IMR-90 (cell line): ENCODE measurements at regions not wholly inside any gene's neighbourhood (a gene's known extent, or its start where the extent isn't known, plus 50 kb on each side); places are given as distances from the start of the nearest gene placed in this dataset.
"Not testable (repeated sequence)": the region's sequence is repeated elsewhere in the genome, so short reads cannot be mapped to it uniquely, and the experiment has no call there.

Experiments used
- ATAC-seq: fragments of 200-7000 bp; cut with Tn5 transposase; 2 replicates; pipeline ENCODE4 v1.9.1; 2020; ENCODE audit warnings: low read depth, mild to moderate bottlenecking, moderate library complexity
- BruUV-seq: library from RNA; stranded (reverse); fragments of 400-500 nt; replicated peaks from 2 replicates; lab custom pipeline; 2021; lab: Mats Ljungman, UMichigan
- CTCF ChIA-PET: fragments of 300-600 bp; formaldehyde crosslinking; extraction: SDS; loops from one replicate; lab custom pipeline; 2021; ENCODE audit warnings: antibody characterized with exemption; lab: Yijun Ruan, JAX
- POLR2A ChIA-PET: fragments of 300-600 bp; sonication (Branson Sonifier 250); formaldehyde crosslinking; loops from one replicate; lab custom pipeline; 2022; ENCODE audit warnings: antibody characterized with exemption; ENCODE audit not compliant: unreplicated experiment; lab: Charles Lee
- DNase-seq: peaks from one replicate; pipeline ENCODE4 v3.0.0; 2013
- H2AFZ ChIP-seq: replicated peaks from 2 replicates; pipeline ENCODE3; 2013; ENCODE audit warnings: low read length, mild to moderate bottlenecking; ENCODE audit not compliant: poor library complexity
- H2AK5ac ChIP-seq: 2 replicates; pipeline ENCODE4 v1.6.1; 2013; ENCODE audit warnings: low read depth, low read length, inconsistent platforms
- H2AK9ac ChIP-seq: replicated peaks from 2 replicates; pipeline ENCODE3; 2013; ENCODE audit warnings: mild to moderate bottlenecking, low read depth, low read length, moderate library complexity; ENCODE audit not compliant: poor library complexity
- H2BK120ac ChIP-seq: 2 replicates; pipeline ENCODE4 v1.6.1; 2013; ENCODE audit warnings: low read depth, low read length, inconsistent platforms
- H2BK15ac ChIP-seq: 3 replicates; pipeline ENCODE4 v1.6.1; 2013; ENCODE audit warnings: low read depth, low read length, inconsistent platforms
- H2BK20ac ChIP-seq: 2 replicates; pipeline ENCODE4 v1.6.1; 2013; ENCODE audit warnings: low read depth, mild to moderate bottlenecking, inconsistent platforms, low read length, moderate library complexity
- H2BK5ac ChIP-seq: 2 replicates; pipeline ENCODE4 v1.6.1; 2013; ENCODE audit warnings: mild to moderate bottlenecking, low read depth, low read length, inconsistent platforms; ENCODE audit not compliant: poor library complexity, severe bottlenecking
- H3K14ac ChIP-seq: replicated peaks from 2 replicates; pipeline ENCODE4 v1.6.1; 2013; ENCODE audit warnings: low read depth, low read length, inconsistent platforms
- H3K18ac ChIP-seq: 2 replicates; pipeline ENCODE4 v1.6.1; 2013; ENCODE audit warnings: low read depth, low read length, control low read depth
- H3K23ac ChIP-seq: 2 replicates; pipeline ENCODE4 v1.6.1; 2013; ENCODE audit warnings: low read depth, low read length, inconsistent platforms
- H3K27ac ChIP-seq: 2 replicates; pipeline ENCODE4 v1.5.1; 2013; ENCODE audit warnings: mild to moderate bottlenecking, control low read depth, low read length; ENCODE audit not compliant: insufficient read depth
- H3K27me3 ChIP-seq: 2 replicates; pipeline ENCODE4 v1.6.1; 2013; ENCODE audit warnings: low read length; ENCODE audit not compliant: control insufficient read depth, insufficient read depth
- H3K36me3 ChIP-seq: 2 replicates; pipeline ENCODE4 v1.6.1; 2013; ENCODE audit warnings: low read length, mixed read lengths; ENCODE audit not compliant: control insufficient read depth, insufficient read depth
- H3K4ac ChIP-seq: 2 replicates; pipeline ENCODE4 v1.6.1; 2013; ENCODE audit warnings: low read depth, low read length, inconsistent platforms
- H3K4me1 ChIP-seq: 2 replicates; pipeline ENCODE4 v1.6.1; 2013; ENCODE audit warnings: low read length, mixed read lengths; ENCODE audit not compliant: control insufficient read depth, insufficient read depth
- H3K4me2 ChIP-seq: 2 replicates; pipeline ENCODE4 v1.6.1; 2013; ENCODE audit warnings: low read depth, mild to moderate bottlenecking, control low read depth, low read length, moderate library complexity
- H3K4me3 ChIP-seq: 2 replicates; pipeline ENCODE4 v1.5.1; 2013; ENCODE audit warnings: low read depth, mild to moderate bottlenecking, control low read depth, low read length, moderate library complexity; ENCODE audit not compliant: insufficient read depth
- H3K56ac ChIP-seq: 2 replicates; pipeline ENCODE4 v1.6.1; 2013; ENCODE audit warnings: low read length, inconsistent platforms; ENCODE audit not compliant: insufficient read depth; ENCODE audit errors: extremely low read depth
- H3K79me1 ChIP-seq, 2 experiments: 2 replicates each; pipeline ENCODE4 v1.6.1; 2013; ENCODE audit warnings: low read length in 2 of 2, inconsistent platforms in 1 of 2, low read depth in 1 of 2
- H3K9ac ChIP-seq: 2 replicates; pipeline ENCODE4 v1.6.1; 2013; ENCODE audit warnings: low read depth, low read length, control low read depth
- H3K9me1 ChIP-seq: 2 replicates; pipeline ENCODE4 v1.6.1; 2013; ENCODE audit warnings: low read length, inconsistent platforms; ENCODE audit not compliant: insufficient read depth
- H3K9me3 ChIP-seq: 2 replicates; pipeline ENCODE4 v1.6.1; 2013; ENCODE audit warnings: low read length; ENCODE audit not compliant: control insufficient read depth, insufficient read depth
- H4K20me1 ChIP-seq: 2 replicates; pipeline ENCODE4 v1.6.1; 2013; ENCODE audit warnings: low read length, inconsistent platforms; ENCODE audit not compliant: insufficient read depth
- H4K5ac ChIP-seq: 2 replicates; pipeline ENCODE4 v1.6.1; 2013; ENCODE audit warnings: mild to moderate bottlenecking, low read depth, low read length, control low read depth
- H4K8ac ChIP-seq, 2 experiments: 2 replicates each; pipeline ENCODE4 v1.6.1; 2013; ENCODE audit warnings: low read depth in 2 of 2, low read length in 2 of 2, control low read depth in 1 of 2, inconsistent platforms in 1 of 2
- H4K91ac ChIP-seq: 2 replicates; pipeline ENCODE4 v1.6.1; 2013; ENCODE audit warnings: low read depth, low read length, inconsistent platforms; ENCODE audit not compliant: insufficient read depth
- WGBS, 2 experiments: methylation state at CpG; one replicate each; pipeline versions ENCODE4 v1.1.5 to v1.1.7; 2013; ENCODE audit warnings: missing lambda C conversion rate in 2 of 2; ENCODE audit not compliant: insufficient read length in 1 of 2; ENCODE audit errors: extremely low coverage in 2 of 2; 5-methylcytosine and 5-hydroxymethylcytosine counted together
- dilution Hi-C: fragments of 300-500 bp; cut with HindIII; formaldehyde crosslinking; loops from one replicate; pipeline ENCODE4 v1.14.3; 2018; ENCODE audit warnings: low sequenced_read_pairs; ENCODE audit not compliant: unreplicated experiment
- in situ Hi-C: fragments of 300-500 bp; cut with MboI; formaldehyde crosslinking; loops from 3 replicates; pipeline ENCODE4 v1.14.3; 2019; ENCODE audit warnings: low sequenced_read_pairs, inconsistent platforms, mixed read lengths
- intact Hi-C: fragments of 100-400 bp; cut with micrococcal nuclease; formaldehyde crosslinking; loops from 2 replicates; pipeline ENCODE4 v1.10.0; 2022

DNA sequence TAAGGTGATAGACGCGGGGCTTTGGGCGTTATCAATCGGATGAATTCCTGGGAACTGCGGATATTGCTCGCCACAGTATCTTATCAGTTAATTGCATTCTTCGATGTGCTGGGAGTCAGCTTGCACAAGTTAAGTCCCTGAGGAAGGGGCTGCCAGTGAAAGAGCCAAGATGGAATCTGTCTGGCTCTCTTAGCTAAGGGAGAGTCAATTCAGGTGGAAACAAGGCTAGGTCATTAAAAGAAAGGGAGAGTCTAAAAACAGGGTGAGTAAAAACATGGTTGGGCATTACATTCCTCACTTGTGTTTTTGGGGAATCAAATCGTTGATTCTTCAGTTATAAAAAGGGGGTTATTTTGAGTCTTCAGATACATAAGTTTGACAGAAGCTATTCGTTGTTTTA lies 196.2 kb downstream of the OTOP1 start:
- intact Hi-C loops, H3K4me2 ChIP-seq, DNase-seq, H4K5ac ChIP-seq, H3K18ac ChIP-seq, H3K9ac ChIP-seq, H3K9me3 ChIP-seq, H2BK20ac ChIP-seq, POLR2A ChIA-PET, H3K4ac ChIP-seq, BruUV-seq, H3K56ac ChIP-seq, H3K27ac ChIP-seq, H2BK5ac ChIP-seq, H3K14ac ChIP-seq, H2BK15ac ChIP-seq, H2AFZ ChIP-seq, H2AK5ac ChIP-seq, ATAC-seq, H4K8ac ChIP-seq, H4K91ac ChIP-seq, H3K79me1 ChIP-seq, H4K20me1 ChIP-seq, H3K4me1 ChIP-seq, H3K4me3 ChIP-seq, H2AK9ac ChIP-seq, H2BK120ac ChIP-seq, in situ Hi-C loops, H3K27me3 ChIP-seq, H3K9me1 ChIP-seq, dilution Hi-C loops, CTCF ChIA-PET, H3K36me3 ChIP-seq, H3K23ac ChIP-seq: not testable (repeated sequence)
- no CpG with 5 or more reads among the region's 9 CpGs for WGBS, 2 experiments

DNA sequence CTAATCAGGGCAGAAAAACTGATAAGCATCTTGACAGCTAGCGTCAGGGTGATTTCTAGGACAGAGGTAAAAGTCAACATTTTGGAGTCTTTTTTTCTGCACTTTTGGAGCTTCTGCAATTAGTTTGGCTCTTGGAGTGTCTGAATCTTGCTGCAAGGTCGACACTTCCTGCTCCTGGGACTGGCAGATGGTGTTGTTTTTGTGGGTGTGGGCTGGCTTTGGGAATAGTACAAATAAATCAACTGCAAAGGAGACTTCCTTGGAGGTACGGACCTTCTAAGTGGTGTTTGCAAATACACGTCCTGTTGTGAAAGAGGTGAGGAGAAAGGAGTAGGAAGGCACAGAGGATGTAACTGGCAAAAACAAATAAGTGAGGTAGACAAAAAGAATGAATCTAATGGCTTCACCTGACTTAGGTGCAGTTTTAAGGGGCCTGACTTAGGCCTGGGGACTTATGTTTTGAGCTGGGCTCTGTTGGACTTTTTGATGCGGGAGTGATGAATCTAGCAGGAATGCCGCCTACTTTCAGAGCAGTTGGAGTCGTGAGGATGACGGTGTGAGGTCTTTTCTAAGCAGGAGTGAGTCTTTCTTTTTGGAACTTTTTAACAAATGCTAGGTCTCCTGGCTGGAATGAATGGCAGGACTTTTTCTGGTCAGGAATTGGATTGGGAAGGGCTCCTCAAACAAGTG lies 195.1 kb downstream of the OTOP1 start:
- WGBS, 2 experiments = no CpG with 5 or more reads among the region's 8 CpGs
- intact Hi-C loops, H3K9ac ChIP-seq: not testable (repeated sequence)

More for the DNA sequence above, 195.1 kb downstream of the OTOP1 start:
- H3K4ac ChIP-seq, H4K20me1 ChIP-seq, in situ Hi-C loops, H2BK120ac ChIP-seq, H3K4me3 ChIP-seq, H2BK15ac ChIP-seq, H2AK5ac ChIP-seq, H2AK9ac ChIP-seq, H3K4me1 ChIP-seq, H3K79me1 ChIP-seq, H4K5ac ChIP-seq, DNase-seq, H3K9me3 ChIP-seq, H3K36me3 ChIP-seq, H3K14ac ChIP-seq, H3K9me1 ChIP-seq, ATAC-seq, H3K56ac ChIP-seq, H3K18ac ChIP-seq, CTCF ChIA-PET, BruUV-seq, H3K27ac ChIP-seq, dilution Hi-C loops, H4K8ac ChIP-seq, H2BK20ac ChIP-seq, H4K91ac ChIP-seq, H3K23ac ChIP-seq, H3K27me3 ChIP-seq, H3K4me2 ChIP-seq, POLR2A ChIA-PET, H2BK5ac ChIP-seq, H2AFZ ChIP-seq: not testable (repeated sequence)
